ENCODE measurements at regions not wholly inside any gene's neighbourhood (a gene's known extent, or its start where the extent isn't known, plus 50 kb on each side); places are given as distances from the start of the nearest gene placed in this dataset.

DNA sequence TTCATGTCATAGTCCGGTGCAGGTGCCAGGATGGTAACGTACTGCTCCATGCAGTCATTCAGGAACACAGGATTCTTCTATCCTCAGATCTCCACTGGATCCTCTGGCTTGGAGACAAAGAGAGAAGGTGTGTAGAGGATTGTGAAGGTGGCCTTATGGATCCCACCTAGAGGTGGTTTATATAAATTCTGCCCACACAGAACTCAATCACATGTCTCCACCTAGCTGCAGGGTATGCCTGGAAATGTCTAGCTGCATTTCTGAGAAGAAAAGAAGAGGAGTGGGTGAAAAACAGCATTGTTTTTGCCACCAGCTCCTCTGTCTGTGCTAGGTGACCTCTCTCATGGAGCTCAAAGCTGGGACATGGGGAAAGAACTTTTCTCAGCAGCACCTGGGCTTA, 478.7 kb downstream of the PDCD6IP start:
- ChIA-PET CTCF (interaction anchor here (1.5 kb wide), 1 partner anchor 17 kb away, joined by 6 read pairs; no protein-coding TSS in a partner anchor), POLR2A (no interaction called here)
- H4K20me1 ChIP-seq (replicated peaks; ENCODE audit: control insufficient read depth, extremely low read depth, insufficient read depth, low read length): no peaks in the 10 kb centered on the region
- intact Hi-C loops (cut with micrococcal nuclease): loop anchor here (5.0 kb wide), 1 partner anchor 170 kb away; no protein-coding TSS in a partner anchor
- H3K4me3 ChIP-seq (replicated peaks in 1 of 3; ENCODE audit: insufficient read depth in 1 of 3, low read depth in 1 of 3, low read length in 3 of 3): no peak overlapping the region
- H3K9me1 ChIP-seq (replicated peaks; ENCODE audit: control insufficient read depth, extremely low read depth, insufficient read depth, low read length): no peaks in the 10 kb centered on the region
- dilution Hi-C loops (cut with MboI; ENCODE audit: extremely low pct_ligation_motif_present, low sequenced_read_pairs): no loop called here
- H3K27ac ChIP-seq (ENCODE audit: insufficient read depth, low read depth, low read length): no peak overlapping the region
- no peaks in the 10 kb centered on the region for H3K9me3 ChIP-seq (replicated peaks; ENCODE audit: control insufficient read depth, insufficient read depth, low read length)
- no peak overlapping the region for H3K4me2 ChIP-seq (ENCODE audit: insufficient read depth, low read length)
- no TSS peak for BruUV-seq (replicated peaks)
- H3K9ac ChIP-seq (replicated peaks; ENCODE audit: extremely low read depth, insufficient read depth, low read length): no peak overlapping the region
- TF ChIP-seq POLR2AphosphoS5 (IDR thresholded peaks at IDR 0.05; ENCODE audit: insufficient read depth, low read depth, low read length) (no peak), JUN (IDR thresholded peaks at IDR 0.05; ENCODE audit: borderline replicate concordance, insufficient read depth, insufficient read length, low read depth) (no peak), EZH2 (IDR thresholded peaks at IDR 0.05; ENCODE audit: borderline replicate concordance, low read depth, low read length, severe bottlenecking) (no peak), MYC (IDR thresholded peaks at IDR 0.05; ENCODE audit: low read depth, low read length) (no peak), POLR2A (IDR thresholded peaks at IDR 0.05; ENCODE audit: low read depth, low read length) (no peak), GATA2 (IDR thresholded peaks at IDR 0.05; ENCODE audit: insufficient read depth, insufficient read length, low read depth, low read length) (no peak)
- TF ChIP-seq, protein P1, sequence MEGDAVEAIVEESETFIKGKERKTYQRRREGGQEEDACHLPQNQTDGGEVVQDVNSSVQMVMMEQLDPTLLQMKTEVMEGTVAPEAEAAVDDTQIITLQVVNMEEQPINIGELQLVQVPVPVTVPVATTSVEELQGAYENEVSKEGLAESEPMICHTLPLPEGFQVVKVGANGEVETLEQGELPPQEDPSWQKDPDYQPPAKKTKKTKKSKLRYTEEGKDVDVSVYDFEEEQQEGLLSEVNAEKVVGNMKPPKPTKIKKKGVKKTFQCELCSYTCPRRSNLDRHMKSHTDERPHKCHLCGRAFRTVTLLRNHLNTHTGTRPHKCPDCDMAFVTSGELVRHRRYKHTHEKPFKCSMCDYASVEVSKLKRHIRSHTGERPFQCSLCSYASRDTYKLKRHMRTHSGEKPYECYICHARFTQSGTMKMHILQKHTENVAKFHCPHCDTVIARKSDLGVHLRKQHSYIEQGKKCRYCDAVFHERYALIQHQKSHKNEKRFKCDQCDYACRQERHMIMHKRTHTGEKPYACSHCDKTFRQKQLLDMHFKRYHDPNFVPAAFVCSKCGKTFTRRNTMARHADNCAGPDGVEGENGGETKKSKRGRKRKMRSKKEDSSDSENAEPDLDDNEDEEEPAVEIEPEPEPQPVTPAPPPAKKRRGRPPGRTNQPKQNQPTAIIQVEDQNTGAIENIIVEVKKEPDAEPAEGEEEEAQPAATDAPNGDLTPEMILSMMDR (IDR thresholded peaks at IDR 0.05; ENCODE audit: extremely low read depth in 1 of 2, insufficient read depth in 1 of 2, low read depth in 1 of 2, low read length in 2 of 2): no peak
- H3K4me1 ChIP-seq (ENCODE audit: control insufficient read depth, extremely low read depth, insufficient read depth, low read length): no peaks in the 10 kb centered on the region
- H3K36me3 ChIP-seq (ENCODE audit: control insufficient read depth in 2 of 2, extremely low read depth in 1 of 2, insufficient read depth in 2 of 2, low read length in 2 of 2): no peaks in the 10 kb centered on the region
- FAIRE-seq: no peak
- no peak for DNase-seq (ENCODE audit: low read depth, low spot score)
- no peaks in the 10 kb centered on the region for H3K27me3 ChIP-seq (ENCODE audit: control insufficient read depth in 2 of 2, insufficient read depth in 2 of 2, low read length in 2 of 2)
- H3K79me2 ChIP-seq (ENCODE audit: control insufficient read depth, insufficient read depth, low read length): no peaks in the 10 kb centered on the region
- no peak overlapping the region for H2AFZ ChIP-seq (ENCODE audit: low read depth, low read length)

All from endothelial cell of umbilical vein (primary cell).